ENCODE measurements at regions not wholly inside any gene's neighbourhood (a gene's known extent, or its start where the extent isn't known, plus 50 kb on each side); places are given as distances from the start of the nearest gene placed in this dataset.
A peak's percentile ranks its signal among the peaks of the same experiment; 100 is the strongest.

- Mint-ChIP-seq H3K9me3 (no peaks in the 10 kb centered on the region), H3K27ac (no peak overlapping the region), H3K36me3 (no peaks in the 10 kb centered on the region)
- ATAC-seq (no peak), DNase-seq (ENCODE audit: low spot score in 2 of 2) (no peak)
Measured at GRCh38 chr2:156064540-156064939, 268.0 kb downstream of the NR4A2 start.

DNA sequence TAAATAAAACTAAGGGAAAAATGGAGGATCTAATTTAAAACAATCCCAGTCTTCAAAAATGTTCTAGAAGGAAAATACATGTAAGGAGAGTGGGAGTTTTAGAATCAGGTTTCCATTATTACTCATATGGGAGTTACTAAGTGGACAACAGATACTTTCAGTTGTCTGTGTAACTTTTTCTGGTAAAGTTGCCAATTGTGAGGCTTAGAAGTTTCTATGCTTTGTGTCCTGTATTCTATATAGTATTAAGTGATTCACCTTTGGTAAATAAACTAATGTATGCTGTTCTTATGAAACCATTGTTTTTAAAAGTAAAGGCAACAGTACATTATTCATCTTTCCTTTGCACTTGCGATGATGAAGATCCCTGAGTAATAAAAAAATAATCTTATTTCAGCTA, 274.9 kb downstream of the NR4A2 start:
- H3K9me3 Mint-ChIP-seq, result no peaks in the 10 kb centered on the region
- no peak for DNase-seq (ENCODE audit: low spot score in 2 of 2)
- H3K27ac Mint-ChIP-seq, result no peak overlapping the region
- no peak for ATAC-seq
- no peaks in the 10 kb centered on the region for H3K36me3 Mint-ChIP-seq

GRCh38 chr2:156054983-156055382, 277.5 kb downstream of the NR4A2 start:
- Mint-ChIP-seq H3K9me3 (no peaks in the 10 kb centered on the region), H3K36me3 (no peaks in the 10 kb centered on the region), H3K27ac (no peak overlapping the region)
- DNase-seq (ENCODE audit: low spot score in 2 of 2) (no peak), ATAC-seq (no peak)

DNA sequence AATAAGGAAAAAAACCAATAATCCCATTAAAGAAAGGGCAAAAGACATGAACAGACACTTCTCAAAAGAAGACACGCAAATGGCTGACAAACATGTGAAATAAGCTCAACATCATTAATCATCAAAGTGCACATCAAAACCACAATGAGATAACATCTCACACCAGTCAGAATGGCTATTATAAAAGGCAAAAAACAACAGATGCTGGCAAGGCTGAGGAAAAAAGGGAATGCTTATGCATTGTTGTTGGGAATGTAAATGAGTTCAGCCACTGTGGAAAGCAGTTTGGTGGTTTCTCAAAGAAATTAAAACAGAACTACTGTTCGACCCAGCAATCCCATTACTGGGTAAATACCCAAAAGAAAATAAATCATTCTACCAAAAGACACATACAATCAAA, 285.6 kb downstream of the NR4A2 start:
- ATAC-seq (no peak), DNase-seq (ENCODE audit: low spot score in 2 of 2) (no peak)
- Mint-ChIP-seq H3K9me3 (peaks cover 0 to 3% of the 10 kb centered on the region in 2 donors), H3K27ac (no peak overlapping the region), H3K36me3 (no peaks in the 10 kb centered on the region)

DNA sequence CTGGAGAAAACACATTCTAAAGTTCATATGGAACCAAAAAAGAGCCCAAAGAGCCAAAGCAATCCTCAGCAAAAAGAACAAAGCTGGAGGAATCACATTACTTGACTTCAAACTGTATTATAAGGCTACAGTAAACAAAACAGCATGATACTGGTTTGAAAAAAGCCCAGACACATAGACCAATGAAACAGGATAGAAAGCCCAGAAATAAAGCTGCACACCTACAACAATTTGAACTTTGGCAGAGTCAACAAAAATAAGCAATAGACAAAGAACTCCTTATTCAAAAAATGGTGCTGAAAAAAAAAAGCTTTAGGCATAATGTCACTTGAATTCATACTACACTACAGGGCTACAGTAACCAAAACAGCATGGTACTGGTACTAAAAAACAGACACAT, 289.6 kb downstream of the NR4A2 start:
- H3K36me3 Mint-ChIP-seq, result no peaks in the 10 kb centered on the region
- no peak for ATAC-seq

GRCh38 chr2:156038021-156038420, 294.5 kb downstream of the NR4A2 start:
- H3K9me3 Mint-ChIP-seq, result no peaks in the 10 kb centered on the region
- DNase-seq (ENCODE audit: low spot score in 2 of 2) (no peak), ATAC-seq (no peak)
- H3K36me3 Mint-ChIP-seq, result no peaks in the 10 kb centered on the region
- no peak overlapping the region for H3K27ac Mint-ChIP-seq

More for the DNA sequence above, 289.6 kb downstream of the NR4A2 start:
- no peak overlapping the region for H3K27ac Mint-ChIP-seq
- DNase-seq (ENCODE audit: low spot score in 2 of 2), result no peak
- peaks cover 0 to 3% of the 10 kb centered on the region in 2 donors for H3K9me3 Mint-ChIP-seq

DNA sequence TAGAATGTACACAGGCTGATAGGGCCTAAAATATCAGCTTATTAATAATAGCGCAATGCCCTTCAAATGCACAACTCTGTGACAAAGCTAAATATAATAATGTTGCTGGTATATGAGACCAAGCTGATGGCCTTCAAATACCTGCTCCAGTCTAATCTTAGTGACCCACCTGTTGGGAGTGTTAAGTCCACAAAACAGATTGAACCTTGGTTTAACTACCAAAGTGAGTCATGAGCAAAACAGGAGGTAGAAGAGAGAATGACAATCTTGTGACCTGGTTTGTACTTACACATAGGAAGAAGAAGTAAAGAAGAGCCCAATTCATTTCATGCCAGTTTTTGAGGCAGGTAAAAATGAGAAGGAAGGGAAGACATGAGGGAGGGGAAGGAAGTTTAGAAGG, 295.0 kb downstream of the NR4A2 start:
- Mint-ChIP-seq H3K9me3 (no peaks in the 10 kb centered on the region), H3K36me3 (no peaks in the 10 kb centered on the region)
- ATAC-seq, result no peak

GRCh38 chr2:156031121-156031520, 301.4 kb downstream of the NR4A2 start:
- DNase-seq (ENCODE audit: low spot score in 2 of 2), result no peak
- no peak for ATAC-seq
- Mint-ChIP-seq H3K9me3 (no peaks in the 10 kb centered on the region), H3K27ac (no peak overlapping the region), H3K36me3 (no peaks in the 10 kb centered on the region)

More for the DNA sequence above, 295.0 kb downstream of the NR4A2 start:
- no peak overlapping the region for H3K27ac Mint-ChIP-seq
- no peak for DNase-seq (ENCODE audit: low spot score in 2 of 2)

DNA sequence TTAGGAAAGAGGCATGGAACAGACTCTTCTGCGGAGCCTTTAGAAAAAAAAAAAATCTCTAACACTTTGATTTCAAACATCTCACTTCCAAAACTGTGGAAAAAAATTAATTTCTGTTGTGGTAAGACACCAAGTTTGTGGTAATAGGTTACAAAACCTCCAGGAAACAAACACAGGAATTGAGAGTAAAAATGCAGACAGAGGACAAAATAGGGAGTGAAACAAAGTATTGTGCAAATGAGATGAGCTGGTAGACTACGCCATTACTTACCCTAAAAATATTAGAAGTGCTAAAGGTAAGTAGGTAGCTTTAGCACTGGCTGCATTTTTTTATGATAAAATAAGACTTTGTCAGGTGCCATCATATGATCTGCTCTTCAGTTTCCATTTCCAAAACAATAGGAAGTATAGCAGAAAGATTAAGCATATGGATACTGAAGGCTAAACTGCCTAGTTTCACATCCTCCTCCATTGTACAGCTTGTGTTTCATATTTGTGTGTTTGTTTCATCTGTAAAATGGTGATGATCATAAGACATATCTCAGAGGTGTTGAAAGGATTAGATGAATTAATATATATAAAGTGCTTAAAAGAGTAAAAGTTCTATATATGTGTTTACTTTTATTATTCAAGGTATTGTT, 309.2 kb downstream of the NR4A2 start:
- Mint-ChIP-seq H3K9me3 (no peaks in the 10 kb centered on the region), H3K27ac (no peak overlapping the region), H3K36me3 (no peaks in the 10 kb centered on the region)
- DNase-seq (ENCODE audit: low spot score in 2 of 2) (no peak), ATAC-seq (no peak)

GRCh38 chr2:156021146-156022040, 311.1 kb downstream of the NR4A2 start:
- Mint-ChIP-seq H3K27ac (no peak overlapping the region), H3K36me3 (no peaks in the 10 kb centered on the region), H3K9me3 (no peaks in the 10 kb centered on the region)
- DNase-seq (ENCODE audit: low spot score in 2 of 2), result no peak
- no peak for ATAC-seq

DNA sequence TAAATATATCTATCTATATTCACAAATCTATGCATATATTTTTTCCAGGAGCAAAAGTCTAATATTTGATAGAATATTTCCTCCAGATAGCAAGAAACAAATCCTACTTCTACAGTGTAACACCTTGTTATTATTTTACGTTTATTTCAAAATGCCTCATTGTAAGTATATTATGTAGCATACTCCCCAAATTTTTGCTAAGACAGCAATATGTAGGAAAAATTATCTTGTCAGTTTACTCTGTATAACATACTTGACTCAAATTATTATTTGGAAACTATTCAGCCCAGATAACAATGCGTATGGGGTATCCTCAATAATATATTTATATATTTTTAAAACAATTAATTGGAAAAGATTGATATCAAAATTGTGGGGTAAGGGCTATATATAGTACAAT, 313.2 kb downstream of the NR4A2 start:
- Mint-ChIP-seq H3K9me3 (no peaks in the 10 kb centered on the region), H3K36me3 (no peaks in the 10 kb centered on the region), H3K27ac (no peak overlapping the region)
- no peak for ATAC-seq
- DNase-seq (ENCODE audit: low spot score in 2 of 2), result no peak

DNA sequence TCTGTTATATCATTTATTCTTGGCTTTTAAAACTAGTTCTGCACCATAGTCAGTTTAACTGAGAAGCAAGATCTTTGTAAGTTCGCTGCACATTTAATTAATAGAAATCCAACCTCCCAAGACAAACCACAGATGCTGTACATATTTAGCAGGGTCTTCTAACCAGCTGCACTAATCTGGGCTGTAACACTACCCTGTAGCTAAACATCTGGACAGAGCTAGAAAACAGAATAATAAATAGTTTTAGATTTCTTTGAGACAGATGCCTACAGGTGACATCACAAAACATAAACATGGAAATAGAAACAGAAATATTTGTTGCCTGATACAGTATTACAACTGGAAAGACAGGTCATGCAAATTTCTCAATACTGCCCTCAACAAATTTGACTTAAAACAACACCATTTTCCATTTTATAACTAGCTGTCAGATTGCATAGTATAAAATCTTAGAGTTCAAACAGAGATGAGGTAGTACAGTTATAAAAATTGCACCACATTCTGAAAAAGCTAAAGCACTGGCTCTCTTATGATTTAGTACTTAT, 315.1 kb downstream of the NR4A2 start:
- H3K9me3 Mint-ChIP-seq, result peaks cover 0 to 5% of the 10 kb centered on the region in 2 donors
- DNase-seq (ENCODE audit: low spot score in 2 of 2) (no peak), ATAC-seq (no peak)
- H3K36me3 Mint-ChIP-seq, result no peaks in the 10 kb centered on the region
- H3K27ac Mint-ChIP-seq, result no peak overlapping the region

DNA sequence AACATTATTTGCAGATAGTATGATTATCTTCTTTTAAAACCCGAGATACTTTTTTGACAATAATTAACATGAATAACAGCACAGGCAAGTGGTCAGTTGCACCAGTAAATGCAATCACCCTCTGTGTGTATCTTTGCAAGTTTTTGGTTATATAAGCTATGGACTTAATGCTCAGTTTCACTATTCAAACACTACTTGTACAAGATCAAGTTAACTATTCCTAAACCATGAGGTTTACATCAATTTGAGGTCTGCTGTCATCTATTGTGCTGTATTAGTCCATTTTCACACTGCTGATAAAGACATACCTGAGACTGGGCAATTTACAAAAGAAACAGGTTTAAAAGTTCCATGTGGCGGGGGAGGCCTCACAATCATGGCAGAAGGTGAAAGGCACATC, 323.2 kb downstream of the NR4A2 start:
- H3K27ac Mint-ChIP-seq, result no peak overlapping the region
- ATAC-seq, result no peak
- no peaks in the 10 kb centered on the region for H3K36me3 Mint-ChIP-seq
- H3K9me3 Mint-ChIP-seq, result peaks cover 4 to 14% of the 10 kb centered on the region in 2 donors
- no peak for DNase-seq (ENCODE audit: low spot score in 2 of 2)

GRCh38 chr2:156006721-156007618, 325.6 kb downstream of the NR4A2 start:
- ATAC-seq (peak in 1 of 2 donors; percentile 9), DNase-seq (ENCODE audit: low spot score in 2 of 2) (no peak)
- Mint-ChIP-seq H3K36me3 (no peaks in the 10 kb centered on the region), H3K9me3 (peaks cover 4 to 10% of the 10 kb centered on the region in 2 donors), H3K27ac (no peak overlapping the region)

DNA sequence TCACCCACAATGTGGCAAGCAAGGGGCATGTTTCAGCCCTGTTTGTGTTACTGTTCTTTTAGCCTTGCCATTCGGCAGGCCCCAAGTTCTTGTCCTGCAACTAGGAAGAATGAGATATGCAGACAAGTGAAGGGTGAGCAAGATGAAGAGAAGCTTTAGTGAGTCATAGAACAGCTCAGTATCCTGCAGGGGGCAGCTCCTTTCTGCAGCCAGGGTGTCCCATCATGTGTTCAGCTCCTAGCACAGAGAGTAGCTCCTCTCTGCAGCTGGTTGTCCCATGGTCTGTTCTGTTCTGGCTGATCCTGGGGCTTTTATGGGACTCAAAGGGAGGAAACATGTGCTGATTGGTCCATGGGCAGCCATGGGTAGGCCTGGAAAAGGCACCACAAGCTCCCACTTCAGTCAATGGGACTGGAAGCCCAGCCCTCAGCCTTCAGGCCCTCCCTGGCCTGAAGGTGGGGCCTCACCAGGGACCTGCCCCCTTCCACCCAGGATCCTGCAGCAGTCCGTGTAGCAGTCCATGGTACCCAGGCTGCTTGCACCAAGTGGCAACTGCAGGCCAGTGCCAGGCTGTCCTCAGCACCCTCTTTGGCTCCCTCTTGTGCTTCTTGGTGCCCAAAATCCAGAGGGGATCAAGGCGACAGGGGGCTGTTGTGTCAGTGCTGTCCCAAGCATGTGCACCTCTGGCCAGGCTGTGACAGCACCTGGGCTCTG, 326.4 kb downstream of the NR4A2 start:
- Mint-ChIP-seq H3K9me3 (peaks cover 4 to 9% of the 10 kb centered on the region in 2 donors), H3K36me3 (no peaks in the 10 kb centered on the region), H3K27ac (no peak overlapping the region)
- no peak for ATAC-seq
- DNase-seq (ENCODE audit: low spot score in 2 of 2), result no peak

GRCh38 chr2:156005531-156005930, 327.0 kb downstream of the NR4A2 start:
- ATAC-seq (no peak), DNase-seq (ENCODE audit: low spot score in 2 of 2) (no peak)
- Mint-ChIP-seq H3K36me3 (no peaks in the 10 kb centered on the region), H3K27ac (no peak overlapping the region), H3K9me3 (peaks cover 4 to 6% of the 10 kb centered on the region in 2 donors)
